ENCODE measurements at regions not wholly inside any gene's neighbourhood (a gene's known extent, or its start where the extent isn't known, plus 50 kb on each side); places are given as distances from the start of the nearest gene placed in this dataset.

- TF ChIP-seq POLR2AphosphoS5 (IDR thresholded peaks at IDR 0.05; ENCODE audit: low read depth, low read length): no peak
- TF ChIP-seq CTCF (IDR thresholded peaks at IDR 0.05): no peak
- TF ChIP-seq PBX3 (IDR thresholded peaks at IDR 0.05): no peak
- no peak for TF ChIP-seq IRF3 (IDR thresholded peaks at IDR 0.05; ENCODE audit: low read depth, low read length)
- TF ChIP-seq EP300 (IDR thresholded peaks at IDR 0.05; ENCODE audit: borderline replicate concordance in 1 of 2, low read depth in 1 of 2, low read length in 1 of 2): no peak
- no peak for TF ChIP-seq USF2 (IDR thresholded peaks at IDR 0.05; ENCODE audit: borderline replicate concordance, low read depth, low read length)
- no peak for TF ChIP-seq TAF1 (IDR thresholded peaks at IDR 0.05; ENCODE audit: borderline replicate concordance, low read depth, low read length)
- TF ChIP-seq RAD21 (IDR thresholded peaks at IDR 0.05; ENCODE audit: low read length): no peak
- TF ChIP-seq RFX5 (IDR thresholded peaks at IDR 0.05; ENCODE audit: low read length): no peak
- no peak for TF ChIP-seq RXRA (IDR thresholded peaks at IDR 0.05; ENCODE audit: borderline replicate concordance, low read depth)
- no peak for TF ChIP-seq CHD2 (IDR thresholded peaks at IDR 0.05; ENCODE audit: low read length, partially characterized antibody)
These were observed 180.5 kb downstream of the KIT start for GRCh38 chr4:54838301-54838700.
